Vagina (tissue), 2 donors: ENCODE measurements at regions not wholly inside any gene's neighbourhood (a gene's known extent, or its start where the extent isn't known, plus 50 kb on each side); places are given as distances from the start of the nearest gene placed in this dataset.

Source experiments
- DNase-seq, 2 donors: peaks; one replicate each; pipeline ENCODE4 v3.0.0-alpha.2; 2017; ENCODE audit errors: extremely low spot score in 2 of 2
- H3K27ac ChIP-seq: fragments of 200-600 bp; sonication (generic); one replicate; pipeline ENCODE4 v1.5.1; 2019
- H3K27me3 ChIP-seq: fragments of 200-600 bp; sonication (generic); one replicate; pipeline ENCODE4 v1.5.1; 2019
- H3K36me3 ChIP-seq, 2 donors: fragments of 200-600 bp; sonication (generic); one replicate each; pipeline ENCODE4 v1.5.1; 2017 to 2019
- H3K4me1 ChIP-seq: fragments of 200-600 bp; sonication (generic); one replicate; pipeline ENCODE4 v1.5.1; 2019
- H3K4me3 ChIP-seq, 2 donors: fragments of 200-600 bp; sonication (generic); 1 replicate in 1 of 2; 2 replicates in 1 of 2; pipeline ENCODE4 v1.5.1; 2016 to 2019
- H3K9me3 ChIP-seq: fragments of 200-600 bp; sonication (generic); one replicate; pipeline ENCODE4 v1.5.1; 2019
- CTCF ChIP-seq, 3 experiments: fragments of 450-650 bp in 2 of 3; fragments of 200-600 bp in 1 of 3; sonication (generic) in 1 of 3; IDR thresholded peaks; one replicate each; pipeline ENCODE4 v1.5.1; 2017 to 2019; ENCODE audit warnings: antibody characterized with exemption in 3 of 3, mild to moderate bottlenecking in 2 of 3, moderate library complexity in 2 of 3
- POLR2A ChIP-seq, 2 donors: fragments of 450-650 bp; IDR thresholded peaks; one replicate each; pipeline ENCODE4 v1.6.1; 2017; ENCODE audit warnings: antibody characterized with exemption in 2 of 2, mild to moderate bottlenecking in 2 of 2, moderate library complexity in 2 of 2
- POLR2AphosphoS5 ChIP-seq, 2 donors: sonication (generic); formaldehyde crosslinking; IDR thresholded peaks; one replicate each; pipeline ENCODE4 v1.9.0; 2017; ENCODE audit warnings: antibody characterized with exemption in 2 of 2, mild to moderate bottlenecking in 2 of 2, low read depth in 1 of 2; ENCODE audit not compliant: insufficient read depth in 1 of 2
- intact Hi-C: fragments of 100-400 bp; cut with DNase I; formaldehyde crosslinking; loops from one replicate; pipeline ENCODE4 v1.15.1; 2023

- Histone ChIP-seq H3K36me3 (no peaks in the 10 kb centered on the region), H3K9me3 (no peaks in the 10 kb centered on the region), H3K27me3 (no peaks in the 10 kb centered on the region), H3K4me1 (no peaks in the 10 kb centered on the region), H3K27ac (no peak overlapping the region), H3K4me3 (no peak overlapping the region)
- intact Hi-C loops = no loop called here
- TF ChIP-seq CTCF (IDR thresholded peaks at IDR 0.05) (no peak), POLR2A (IDR thresholded peaks at IDR 0.05) (no peak), POLR2AphosphoS5 (IDR thresholded peaks at IDR 0.05; ENCODE audit: insufficient read depth in 1 of 2, low read depth in 1 of 2) (no peak)
- DNase-seq = no peak
Measured at GRCh38 chr10:56895306-56895705, 534.2 kb upstream of the ZWINT start.

DNA sequence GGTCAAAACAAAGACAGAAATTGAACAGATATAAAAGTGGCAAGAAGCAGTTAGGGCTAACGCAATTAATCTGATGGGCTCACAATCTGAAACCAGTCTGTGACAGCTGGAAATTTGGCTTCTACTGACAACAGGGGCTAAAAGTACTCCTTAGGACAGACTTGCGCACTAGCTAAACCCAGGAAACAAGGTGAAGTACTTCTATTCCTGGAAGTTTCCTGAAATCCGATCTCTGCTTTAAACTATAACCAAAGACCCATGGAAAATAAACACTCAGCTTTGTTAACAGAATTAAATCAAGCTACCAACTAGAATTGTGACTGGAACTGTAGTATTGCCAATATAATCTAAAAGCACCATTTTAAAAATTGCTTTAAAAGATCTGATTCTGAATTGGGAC is 520.2 kb upstream of the ZWINT start:
- TF ChIP-seq CTCF (IDR thresholded peaks at IDR 0.05) (no peak), POLR2AphosphoS5 (IDR thresholded peaks at IDR 0.05; ENCODE audit: insufficient read depth in 1 of 2, low read depth in 1 of 2) (no peak), POLR2A (IDR thresholded peaks at IDR 0.05) (no peak)
- DNase-seq = no peak
- H3K4me1 ChIP-seq = no peaks in the 10 kb centered on the region
- no peak overlapping the region for H3K27ac ChIP-seq
- no peaks in the 10 kb centered on the region for H3K36me3 ChIP-seq
- intact Hi-C loops = no loop called here
- no peaks in the 10 kb centered on the region for H3K9me3 ChIP-seq
- no peak overlapping the region for H3K4me3 ChIP-seq
- H3K27me3 ChIP-seq = no peaks in the 10 kb centered on the region

DNA sequence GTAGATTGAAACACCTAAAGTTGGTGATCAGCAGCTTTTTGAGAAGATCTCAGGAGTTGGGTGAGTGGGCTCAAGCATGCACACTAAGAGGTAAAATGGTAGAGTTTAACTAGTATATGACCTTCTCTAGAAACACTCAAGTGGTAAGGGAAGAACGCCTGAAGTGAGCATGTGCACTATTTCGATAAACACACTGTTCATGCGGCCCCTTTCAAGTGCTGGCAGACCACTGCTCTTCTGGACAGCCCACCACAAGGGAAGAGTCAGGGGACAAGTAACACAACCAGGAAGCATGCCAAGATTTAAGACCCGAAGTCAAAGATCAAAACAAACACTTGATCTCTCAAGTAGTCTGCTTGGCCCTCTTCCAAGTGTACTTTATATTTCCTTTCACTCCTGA is 519.5 kb upstream of the ZWINT start:
- no peak for DNase-seq
- Histone ChIP-seq H3K4me3 (no peak overlapping the region), H3K4me1 (no peaks in the 10 kb centered on the region), H3K27me3 (no peaks in the 10 kb centered on the region), H3K9me3 (no peaks in the 10 kb centered on the region), H3K36me3 (no peaks in the 10 kb centered on the region), H3K27ac (no peak overlapping the region)
- TF ChIP-seq CTCF (IDR thresholded peaks at IDR 0.05) (no peak), POLR2AphosphoS5 (IDR thresholded peaks at IDR 0.05; ENCODE audit: insufficient read depth in 1 of 2, low read depth in 1 of 2) (no peak), POLR2A (IDR thresholded peaks at IDR 0.05) (no peak)
- intact Hi-C loops = no loop called here

GRCh38 chr10:56874950-56875349 is 513.9 kb upstream of the ZWINT start:
- no peaks in the 10 kb centered on the region for H3K4me1 ChIP-seq
- no peak overlapping the region for H3K27ac ChIP-seq
- no peak for DNase-seq
- no peaks in the 10 kb centered on the region for H3K27me3 ChIP-seq
- H3K9me3 ChIP-seq = no peaks in the 10 kb centered on the region
- H3K36me3 ChIP-seq = no peaks in the 10 kb centered on the region
- TF ChIP-seq POLR2AphosphoS5 (IDR thresholded peaks at IDR 0.05; ENCODE audit: insufficient read depth in 1 of 2, low read depth in 1 of 2) (no peak), CTCF (IDR thresholded peaks at IDR 0.05) (no peak), POLR2A (IDR thresholded peaks at IDR 0.05) (no peak)
- no peak overlapping the region for H3K4me3 ChIP-seq
- intact Hi-C loops = no loop called here

DNA sequence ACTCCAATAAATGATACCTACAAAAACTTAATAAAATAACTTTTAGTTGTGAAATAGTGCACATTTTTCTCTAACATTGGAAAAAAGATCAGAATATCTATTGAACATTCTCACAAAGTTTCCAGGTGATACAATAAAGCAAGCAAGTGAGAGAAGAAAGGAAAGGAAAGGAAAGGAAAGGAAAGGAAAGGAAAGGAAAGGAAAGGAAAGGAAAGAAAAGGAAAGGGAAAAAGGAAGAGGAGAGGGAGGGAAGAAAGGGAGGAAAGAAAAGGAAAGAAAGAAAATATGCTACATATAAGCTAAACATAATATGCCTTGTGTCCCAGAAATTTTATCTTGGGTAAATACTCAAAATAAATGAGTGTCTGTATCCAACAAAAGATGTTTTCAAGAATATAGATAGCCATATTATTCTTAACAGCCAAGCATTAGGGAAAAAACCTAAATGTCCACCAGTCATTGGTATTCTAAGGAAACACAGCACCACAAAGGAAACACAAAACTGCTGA is 510.2 kb upstream of the ZWINT start:
- Histone ChIP-seq H3K36me3 (no peaks in the 10 kb centered on the region), H3K27ac (no peak overlapping the region), H3K27me3 (no peaks in the 10 kb centered on the region), H3K9me3 (no peaks in the 10 kb centered on the region), H3K4me1 (no peaks in the 10 kb centered on the region), H3K4me3 (no peak overlapping the region)
- no peak for DNase-seq
- TF ChIP-seq CTCF (IDR thresholded peaks at IDR 0.05) = no peak
- TF ChIP-seq POLR2AphosphoS5 (IDR thresholded peaks at IDR 0.05; ENCODE audit: insufficient read depth in 1 of 2, low read depth in 1 of 2) = no peak
- no peak for TF ChIP-seq POLR2A (IDR thresholded peaks at IDR 0.05)
- intact Hi-C loops = no loop called here
